GM21423 (cell line): ENCODE measurements at regions not wholly inside any gene's neighbourhood (a gene's known extent, or its start where the extent isn't known, plus 50 kb on each side); places are given as distances from the start of the nearest gene placed in this dataset.
"Not testable (repeated sequence)": the region's sequence is repeated elsewhere in the genome, so short reads cannot be mapped to it uniquely, and the experiment has no call there.

Source experiments
- ATAC-seq: cut with Tn5 transposase; IDR thresholded peaks from one replicate; pipeline ENCODE4 v1.9.1; 2021; ENCODE audit warnings: mild to moderate bottlenecking, moderate library complexity; ENCODE audit not compliant: unreplicated experiment

DNA sequence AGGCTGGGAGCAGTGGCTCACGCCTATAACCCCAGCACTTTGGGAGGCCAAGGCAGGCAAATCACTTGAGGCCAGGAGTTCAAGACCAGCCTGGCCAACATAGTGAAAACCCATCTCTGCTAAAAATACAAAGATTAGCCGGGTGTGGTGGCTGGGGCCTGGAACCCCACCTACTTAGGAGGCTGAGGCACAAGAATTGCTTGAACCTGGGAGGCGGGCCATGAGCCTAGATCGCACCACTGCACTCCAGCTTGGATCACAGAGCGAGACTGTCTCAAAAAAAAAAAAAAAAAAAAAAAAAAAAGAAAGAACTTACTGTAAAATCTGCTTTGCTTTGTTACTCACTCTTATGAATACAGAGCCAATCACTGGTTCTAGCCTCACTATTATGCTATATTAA, 166.4 kb upstream of the TMCC3 start:
- ATAC-seq = not testable (repeated sequence)

DNA sequence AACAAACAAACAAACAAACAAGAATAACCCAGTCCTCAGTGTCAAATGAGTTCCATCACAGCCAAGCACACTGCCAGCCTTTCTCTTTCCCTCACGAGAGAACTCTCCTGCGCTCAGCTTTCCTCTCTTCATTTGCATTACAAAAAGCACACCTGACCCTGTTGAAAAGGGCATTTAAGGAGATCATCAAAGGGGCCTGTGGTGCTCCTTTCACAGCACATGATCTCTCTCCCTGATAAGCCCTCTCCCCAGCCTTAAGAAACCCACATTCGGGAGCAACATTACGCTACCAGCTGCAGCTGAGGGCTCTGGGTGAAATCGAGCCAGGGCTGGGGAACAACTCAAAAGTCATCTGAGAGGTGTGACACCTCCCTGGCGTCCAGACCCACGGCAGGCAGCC, 165.6 kb upstream of the TMCC3 start:
- no peak for ATAC-seq

DNA sequence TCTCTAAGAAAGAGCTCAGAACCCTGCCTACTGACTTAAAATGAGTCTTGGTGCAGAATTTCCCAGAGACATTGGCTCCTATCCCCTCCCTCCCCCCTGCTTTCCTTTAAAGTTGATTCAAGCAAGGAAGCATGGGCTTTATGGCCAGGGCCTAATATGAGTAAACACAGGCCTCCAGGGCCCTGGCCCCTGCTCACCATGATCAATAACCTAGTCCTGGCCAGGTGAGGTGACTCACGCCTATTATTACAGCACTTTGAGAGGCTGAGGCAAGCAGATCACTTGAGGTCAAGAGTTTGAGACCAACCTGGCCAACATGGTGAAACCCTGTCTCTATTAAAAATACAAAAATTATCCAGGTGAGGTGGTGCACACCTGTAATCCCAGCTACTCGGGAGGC, 165.1 kb upstream of the TMCC3 start:
- ATAC-seq = no peak

DNA sequence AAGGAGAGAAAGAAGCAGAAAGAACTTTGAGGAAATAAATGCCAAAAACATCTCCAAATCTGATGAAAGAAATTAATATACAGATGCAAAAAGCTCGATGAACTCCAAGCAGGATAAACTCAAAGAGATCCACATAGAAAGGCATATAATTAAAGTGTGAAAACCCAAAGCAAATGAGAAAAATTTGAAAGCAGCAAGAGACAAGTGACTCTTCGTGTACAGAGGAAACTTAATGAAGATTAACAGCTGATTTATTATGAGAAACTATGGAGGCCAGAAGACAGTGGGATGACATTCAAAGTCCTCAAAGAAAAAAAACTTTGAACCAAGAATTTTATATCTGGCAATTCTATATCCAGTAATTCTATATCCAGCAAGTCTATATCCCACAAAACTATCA, 163.0 kb upstream of the TMCC3 start:
- ATAC-seq = no peak

DNA sequence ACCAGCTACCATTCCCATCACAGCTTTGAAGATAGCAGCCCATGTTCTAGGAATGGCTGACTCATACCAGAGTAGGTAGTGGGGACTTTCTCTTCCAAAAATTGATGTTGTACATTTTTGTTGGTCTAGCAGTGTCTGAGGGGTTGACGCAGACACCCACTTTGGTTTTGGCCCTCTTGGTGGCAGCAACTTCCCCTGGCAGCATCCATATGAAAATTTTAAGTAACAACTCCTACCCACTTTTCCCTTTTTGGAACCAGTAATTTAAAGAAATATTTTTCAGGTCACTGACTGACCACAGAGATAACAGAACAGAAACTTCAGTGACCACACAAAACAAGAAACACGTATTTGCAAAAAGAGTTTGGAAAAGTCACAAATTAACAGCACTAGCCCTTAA, 162.0 kb upstream of the TMCC3 start:
- peak; percentile 67 for ATAC-seq

DNA sequence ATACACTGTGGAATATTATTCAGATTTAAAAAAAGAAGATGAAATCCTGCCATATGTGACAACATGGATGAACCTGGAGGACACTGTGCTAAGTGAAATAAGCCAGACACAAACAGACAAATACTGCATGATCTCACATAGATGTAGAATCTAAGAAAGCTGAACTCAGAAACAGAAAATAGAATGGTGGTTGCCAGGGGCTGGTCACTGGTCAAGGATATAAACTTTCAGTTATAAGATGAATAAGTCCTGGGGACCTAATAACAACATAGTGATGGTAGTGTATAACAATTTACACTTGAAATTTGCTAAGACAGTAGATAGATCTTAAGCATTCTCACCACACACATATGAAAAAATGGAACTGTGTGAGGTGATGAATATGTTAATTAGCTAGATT, 161.3 kb upstream of the TMCC3 start:
- no peak for ATAC-seq

DNA sequence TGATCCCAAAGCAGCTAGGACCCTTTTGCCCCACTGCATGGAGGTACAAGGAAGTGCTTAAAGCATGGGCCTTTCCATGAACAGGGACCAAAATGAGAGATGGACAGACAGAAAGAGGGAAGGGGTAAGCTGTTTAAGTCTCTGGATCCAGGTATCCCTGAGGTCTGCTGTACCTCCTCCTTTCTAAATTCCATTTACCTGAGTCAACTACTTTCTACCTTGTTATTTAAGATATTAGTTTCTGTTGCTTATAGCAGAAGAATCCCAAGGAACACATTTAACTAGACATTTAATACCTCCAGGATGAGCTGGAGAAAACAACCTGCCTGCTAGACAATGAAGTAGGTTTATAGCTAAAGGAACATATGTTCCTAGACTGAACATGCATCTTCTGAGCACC, 157.6 kb upstream of the TMCC3 start:
- ATAC-seq = no peak

DNA sequence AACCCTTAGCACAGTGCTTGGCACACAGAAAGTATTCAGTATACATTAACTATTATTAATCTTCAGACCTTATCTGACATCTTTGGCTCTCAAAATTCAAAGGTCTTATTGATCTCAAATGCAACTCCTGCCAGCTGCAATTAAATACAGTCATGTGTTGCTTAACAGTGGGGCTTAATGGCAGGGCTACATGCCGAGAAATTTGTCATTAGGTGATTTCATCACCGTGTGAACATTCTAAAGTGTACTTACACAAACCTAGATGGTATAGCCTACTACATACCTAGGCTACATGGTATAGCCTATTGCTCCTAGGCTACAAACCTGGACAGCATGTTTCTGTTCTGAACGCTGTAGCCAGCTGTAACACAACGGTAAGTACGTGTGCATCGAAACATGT, 156.3 kb upstream of the TMCC3 start:
- no peak for ATAC-seq

DNA sequence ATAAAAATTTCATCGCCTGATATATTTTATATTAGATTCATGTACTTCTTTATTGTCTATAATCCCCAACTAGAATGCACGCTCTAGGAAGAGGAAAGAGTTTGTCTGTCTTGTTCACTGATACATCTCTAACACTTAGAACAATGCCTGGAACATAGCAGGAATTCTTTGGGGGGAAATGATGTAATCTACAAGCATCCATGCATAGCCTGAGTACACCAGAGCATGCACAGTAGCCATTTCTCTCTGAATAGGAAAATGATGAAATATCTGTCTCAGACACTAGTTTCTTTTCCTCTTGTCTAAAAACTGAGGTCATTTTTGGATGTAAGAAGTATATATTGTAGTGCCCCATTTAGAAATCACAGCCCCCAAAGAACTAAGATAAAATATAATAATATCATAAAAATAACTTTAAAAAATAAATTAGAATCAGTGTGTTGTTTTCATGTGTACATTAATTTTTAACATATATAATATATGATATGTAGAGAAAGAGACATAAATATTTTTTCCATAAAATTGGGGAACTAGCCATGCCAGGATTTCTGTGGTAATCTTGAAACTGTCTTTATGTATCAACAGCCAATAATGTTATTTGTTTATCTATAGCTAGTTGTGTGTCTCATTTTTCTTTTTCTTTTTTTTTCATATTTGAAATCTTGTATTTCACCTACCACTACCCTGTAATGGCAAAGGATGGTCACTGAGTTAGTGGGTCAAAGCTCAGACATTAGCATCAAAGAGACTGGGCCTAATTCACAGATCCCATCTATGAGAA, 155.6 kb upstream of the TMCC3 start:
- ATAC-seq = no peak

DNA sequence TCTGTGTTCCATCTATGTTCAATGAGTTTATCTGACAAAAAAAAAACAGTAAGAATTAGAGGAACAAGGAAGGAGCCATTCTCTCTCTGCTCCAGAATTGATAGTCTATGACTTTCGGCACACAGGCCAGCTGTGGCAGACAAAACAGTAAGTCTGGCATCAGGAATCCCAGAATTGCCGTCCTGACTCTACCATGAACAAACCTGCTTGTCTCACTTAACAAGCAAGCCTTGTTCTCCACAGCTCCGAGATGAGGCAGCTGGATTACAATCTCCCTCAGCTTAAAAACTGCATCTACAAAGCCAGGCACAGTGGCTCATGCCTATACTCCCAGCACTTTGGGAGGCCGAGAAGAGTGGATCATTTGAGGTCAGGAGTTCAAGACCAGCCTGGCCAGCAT, 153.6 kb upstream of the TMCC3 start:
- ATAC-seq = no peak

DNA sequence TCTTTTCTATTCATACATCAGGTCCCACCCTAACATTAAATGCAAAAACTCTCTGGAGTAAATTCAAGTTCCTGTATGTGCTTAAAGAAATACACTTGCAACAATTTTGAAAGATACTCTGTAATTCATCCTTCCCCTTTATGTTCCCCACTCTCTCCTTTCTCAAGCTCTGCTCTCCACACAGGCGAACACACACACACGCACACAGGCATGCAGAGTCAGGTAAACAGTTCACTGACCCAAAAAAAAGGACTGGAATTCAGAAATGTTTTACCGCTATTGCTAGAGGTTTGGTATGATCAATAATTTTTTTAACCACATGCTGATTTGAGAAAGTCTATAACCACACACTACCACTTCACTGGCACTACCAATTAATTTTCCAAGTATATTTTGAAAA, 152.4 kb upstream of the TMCC3 start:
- ATAC-seq = no peak

DNA sequence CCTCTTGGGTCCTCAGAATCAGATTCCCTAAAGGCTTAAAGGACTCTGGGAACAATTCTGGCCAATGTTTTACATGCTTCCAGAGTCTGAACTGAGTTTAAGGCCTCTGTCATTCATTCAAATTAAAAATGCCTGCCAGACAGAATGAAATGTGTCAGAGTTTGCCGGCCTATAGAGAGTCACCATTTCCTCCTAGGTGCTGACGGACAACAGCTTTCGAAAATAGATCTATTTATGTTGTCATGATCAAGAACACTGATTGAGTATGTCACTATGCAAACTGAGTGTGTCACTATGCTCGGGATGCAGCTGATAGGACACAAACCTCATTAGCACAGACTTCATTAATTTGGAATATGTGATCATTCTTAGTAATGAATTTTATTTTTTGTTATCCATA, 151.4 kb upstream of the TMCC3 start:
- ATAC-seq = no peak

DNA sequence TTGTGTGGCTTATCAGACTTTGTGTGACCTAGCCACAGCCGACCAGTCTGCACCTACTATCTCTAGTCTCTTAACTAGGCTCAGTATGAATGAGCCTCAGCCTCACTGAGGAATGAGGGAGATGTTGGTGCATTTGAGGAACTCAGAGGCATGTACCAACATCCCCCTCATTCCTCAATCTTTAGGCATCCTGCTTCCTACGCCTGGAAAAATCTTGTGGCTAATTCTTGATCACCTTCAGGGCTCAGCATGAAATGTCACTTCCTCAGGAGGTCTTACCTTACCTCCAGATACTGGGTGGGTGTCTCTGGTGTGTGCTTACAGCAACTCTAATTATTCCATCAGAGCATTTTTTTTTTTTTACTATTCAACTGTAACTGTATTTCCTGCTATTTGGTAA, 148.8 kb upstream of the TMCC3 start:
- ATAC-seq = no peak

DNA sequence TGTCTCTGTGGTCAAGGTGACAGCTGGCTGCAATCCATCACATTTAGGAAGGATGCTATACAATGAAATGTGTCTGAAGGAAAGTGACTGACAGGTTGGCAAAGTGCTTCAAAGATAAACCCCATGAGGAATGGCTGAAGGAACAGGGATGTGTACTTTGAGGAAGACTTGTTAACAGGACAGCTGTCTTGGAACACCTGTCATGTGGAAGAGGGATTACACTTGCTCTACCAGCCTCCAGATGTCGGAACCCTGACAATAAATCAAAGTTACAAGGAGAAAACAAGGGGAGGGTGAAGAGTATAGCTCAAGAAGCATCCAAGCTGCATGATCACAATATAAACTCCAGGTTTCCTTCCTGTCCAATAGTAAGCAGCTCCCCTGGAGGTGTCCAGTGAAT, 147.8 kb upstream of the TMCC3 start:
- no peak for ATAC-seq

DNA sequence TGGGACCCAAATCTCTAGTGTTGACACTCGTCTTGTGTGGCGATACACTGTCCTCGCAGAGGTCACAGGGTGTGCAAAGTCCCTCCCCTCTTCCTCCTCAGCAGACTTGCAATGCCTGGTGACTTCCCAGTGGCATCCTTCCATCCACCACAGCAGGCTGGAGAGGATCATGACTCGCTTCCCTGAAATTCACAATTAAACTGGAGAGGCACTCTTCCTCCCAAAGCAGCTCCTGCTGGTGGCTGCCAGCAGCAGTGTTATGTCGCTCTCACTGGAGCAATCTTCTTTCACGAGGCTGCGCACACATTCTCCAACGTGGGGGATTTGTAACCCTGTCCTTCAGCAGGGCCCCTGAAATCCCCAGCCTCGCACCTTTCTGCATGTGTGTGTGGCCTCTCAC, 145.2 kb upstream of the TMCC3 start:
- ATAC-seq = no peak

DNA sequence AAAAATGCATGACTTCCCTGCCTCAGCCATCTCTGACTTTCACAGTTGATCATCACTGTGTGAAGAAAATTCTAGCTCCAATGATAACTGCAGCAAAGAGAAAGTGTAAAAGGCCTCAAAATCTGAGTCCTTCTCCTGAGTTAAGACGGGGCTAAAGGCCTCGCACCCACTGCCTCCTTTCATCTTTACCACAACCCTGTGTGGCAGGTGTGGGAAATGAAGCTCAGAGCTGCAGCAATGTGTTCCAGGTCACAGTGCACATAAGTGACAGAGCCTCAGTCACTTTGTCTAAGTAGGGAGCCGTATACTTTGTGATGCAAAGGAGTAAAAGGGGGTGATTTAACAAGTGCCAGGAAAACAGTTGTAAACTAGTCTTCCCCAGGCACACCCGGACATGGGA, 144.7 kb upstream of the TMCC3 start:
- ATAC-seq = no peak

DNA sequence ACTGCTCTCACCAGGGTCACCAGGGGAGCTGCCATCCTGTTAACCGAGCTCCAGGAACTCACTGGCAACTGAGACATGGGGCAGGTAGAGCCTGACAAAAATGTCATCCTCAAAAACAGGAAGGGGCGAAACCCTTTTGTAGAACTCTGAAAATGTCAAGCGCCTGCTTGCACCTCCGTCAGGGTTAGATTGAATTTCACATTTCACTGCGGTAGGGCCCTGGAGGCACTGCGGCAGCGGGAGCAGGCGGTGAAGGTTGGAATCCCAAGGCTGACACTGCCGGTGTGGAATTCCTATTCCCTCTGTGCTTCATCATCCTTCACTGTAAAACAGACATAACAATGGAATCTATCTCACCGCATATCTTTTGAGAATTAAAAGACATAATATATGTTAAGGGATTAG, 142.8 kb upstream of the TMCC3 start:
- ATAC-seq = no peak

DNA sequence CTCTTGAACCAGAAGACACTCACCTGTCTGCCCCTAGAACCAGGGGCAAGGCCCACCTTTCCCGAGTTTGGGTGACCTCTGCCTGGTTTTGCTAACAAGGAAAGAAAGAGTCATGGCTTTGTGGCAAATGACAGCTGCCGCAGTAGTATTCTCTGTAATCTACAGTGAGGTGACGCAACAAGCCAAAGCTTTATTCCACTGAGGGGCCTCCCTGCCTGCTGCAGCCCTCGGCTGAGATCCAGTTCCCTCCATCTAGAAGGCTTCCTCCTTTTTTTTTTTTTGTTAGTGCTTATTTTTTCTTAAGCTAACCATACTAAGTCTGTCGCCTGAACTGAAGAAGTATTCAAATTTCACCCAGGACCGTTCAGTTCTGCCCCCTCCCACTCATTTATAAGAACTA, 142.3 kb upstream of the TMCC3 start:
- ATAC-seq = no peak

DNA sequence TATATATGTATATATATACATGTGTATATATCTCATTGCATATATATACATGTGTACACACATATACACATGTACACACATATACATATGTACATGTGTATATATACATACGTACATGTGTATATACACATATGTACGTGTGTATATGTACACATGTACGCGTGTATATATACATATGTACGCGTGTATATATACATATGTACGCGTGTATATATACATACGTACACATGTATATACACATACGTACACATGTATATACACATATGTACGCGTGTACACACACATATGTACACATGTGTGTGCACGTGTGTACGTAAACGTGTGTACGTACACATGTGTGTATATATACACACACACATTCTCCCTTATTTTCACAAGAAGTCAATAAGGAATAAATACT, 141.6 kb upstream of the TMCC3 start:
- no peak for ATAC-seq

DNA sequence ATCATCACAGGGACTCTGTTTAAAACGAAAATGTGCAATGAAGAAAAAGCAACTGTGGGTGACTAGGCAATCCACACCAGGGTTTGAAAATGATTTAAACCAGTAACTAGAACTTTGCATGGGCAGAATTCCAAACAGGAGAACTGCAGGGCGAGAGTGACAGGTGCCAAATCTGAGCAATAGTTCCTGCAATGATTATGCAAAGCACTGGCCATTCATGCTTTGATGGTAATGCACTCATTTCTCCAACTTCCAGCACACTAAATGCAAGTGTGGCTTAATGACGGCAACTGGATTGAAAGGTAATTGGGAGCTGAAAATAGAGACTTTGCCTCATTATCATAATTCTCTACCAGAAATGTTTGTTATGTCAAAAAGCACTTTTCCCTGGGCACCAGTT, 140.5 kb upstream of the TMCC3 start:
- ATAC-seq = no peak

DNA sequence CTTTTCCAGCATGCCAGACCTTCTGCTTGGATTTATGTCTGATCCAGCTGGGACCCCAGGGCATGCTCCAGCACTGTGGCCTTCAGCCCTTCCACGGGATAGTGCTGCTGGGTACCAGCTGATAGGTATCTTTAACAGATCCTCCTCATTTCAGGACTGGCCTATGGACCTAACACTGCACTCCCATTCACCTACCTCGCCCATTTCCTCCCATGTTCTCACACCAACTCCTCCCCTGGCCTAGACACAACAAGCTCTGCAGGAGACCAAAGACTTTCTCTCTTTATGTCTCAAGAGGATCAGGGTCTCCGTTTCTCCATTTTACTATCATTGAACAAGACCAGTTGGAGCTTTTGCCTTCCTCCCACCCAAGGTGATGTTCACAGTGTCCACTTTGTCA, 140.0 kb upstream of the TMCC3 start:
- ATAC-seq = no peak

DNA sequence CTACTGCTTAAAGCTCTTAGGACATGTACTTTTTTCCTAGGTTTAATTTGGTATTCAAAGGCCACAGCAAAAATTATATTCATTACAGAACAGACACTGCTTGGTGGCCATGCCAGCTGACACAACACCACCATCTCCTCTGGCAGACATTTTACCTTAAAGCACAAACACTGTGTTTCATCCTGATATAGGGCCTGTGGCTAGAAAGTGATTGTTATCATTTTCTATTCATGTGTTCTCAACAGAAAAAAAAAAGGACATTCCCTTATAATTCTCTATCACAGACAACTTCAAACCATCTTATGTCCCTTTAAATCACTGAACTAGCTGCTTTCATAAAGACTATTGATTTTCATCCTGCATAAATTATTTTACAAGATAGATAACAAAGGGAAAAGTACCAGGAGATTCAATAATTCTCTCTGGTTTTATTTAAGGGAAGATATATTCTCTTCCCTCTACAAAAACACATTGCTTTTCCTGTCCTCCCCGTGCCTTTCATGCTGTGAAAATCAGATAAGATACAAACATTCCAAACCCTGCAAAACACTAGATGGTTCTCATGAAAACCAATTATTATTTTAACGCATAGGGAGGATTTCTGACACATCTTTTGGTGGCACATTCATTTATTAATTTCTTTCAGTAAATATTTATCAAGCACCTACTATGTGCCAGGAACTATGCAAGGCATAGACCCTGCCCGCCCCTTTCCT, 139.3 kb upstream of the TMCC3 start:
- ATAC-seq = no peak

DNA sequence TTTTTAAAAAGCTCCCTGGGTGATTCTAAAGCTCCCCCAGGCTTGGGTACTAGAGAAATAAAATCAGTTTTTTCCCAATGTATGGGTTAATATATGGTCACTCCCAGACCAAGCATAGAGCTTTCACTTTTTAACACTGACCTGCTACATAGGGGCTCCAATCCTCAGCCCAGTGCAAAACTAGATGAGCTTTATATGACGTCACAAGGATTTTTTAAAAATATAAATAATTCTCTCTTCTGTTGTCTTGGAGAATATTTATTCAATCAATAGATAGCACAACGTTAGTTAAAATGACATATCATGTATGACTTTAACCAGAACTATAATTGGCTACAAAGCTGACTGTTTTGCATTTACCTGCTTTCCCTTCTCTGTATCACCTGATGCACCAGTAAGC, 137.9 kb upstream of the TMCC3 start:
- ATAC-seq = no peak
